NCI-H187 treated with DMSO at 0.1 percent for 48 hours (cell line): ENCODE measurements at regions not wholly inside any gene's neighbourhood (a gene's known extent, or its start where the extent isn't known, plus 50 kb on each side); places are given as distances from the start of the nearest gene placed in this dataset.

Experiments
- DNase-seq: peaks from one replicate; lab custom pipeline; 2025; lab: John Stamatoyannopoulos, UW

- no peak for DNase-seq
These were observed 466.6 kb upstream of the COBL start for GRCh38 chr7:51783241-51783640.

DNA sequence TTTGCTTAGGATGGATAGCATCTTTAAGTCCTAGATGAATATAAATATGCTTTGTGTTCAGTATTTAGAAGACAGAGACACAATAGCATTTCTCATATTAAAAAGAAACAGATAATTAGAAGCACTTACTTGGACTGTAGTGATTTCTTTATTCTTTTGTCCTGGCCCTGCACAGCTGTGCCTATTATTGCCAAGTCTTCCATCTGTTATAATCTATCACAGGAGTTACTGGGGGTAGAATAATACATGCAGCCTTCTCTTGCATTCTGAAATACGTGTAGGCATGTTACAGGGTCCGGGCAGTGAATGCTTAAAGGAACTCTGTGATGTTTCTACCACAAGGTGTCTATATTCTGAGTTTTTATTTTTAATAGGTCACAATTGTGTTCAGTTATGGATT, 461.5 kb upstream of the COBL start:
- no peak for DNase-seq

DNA sequence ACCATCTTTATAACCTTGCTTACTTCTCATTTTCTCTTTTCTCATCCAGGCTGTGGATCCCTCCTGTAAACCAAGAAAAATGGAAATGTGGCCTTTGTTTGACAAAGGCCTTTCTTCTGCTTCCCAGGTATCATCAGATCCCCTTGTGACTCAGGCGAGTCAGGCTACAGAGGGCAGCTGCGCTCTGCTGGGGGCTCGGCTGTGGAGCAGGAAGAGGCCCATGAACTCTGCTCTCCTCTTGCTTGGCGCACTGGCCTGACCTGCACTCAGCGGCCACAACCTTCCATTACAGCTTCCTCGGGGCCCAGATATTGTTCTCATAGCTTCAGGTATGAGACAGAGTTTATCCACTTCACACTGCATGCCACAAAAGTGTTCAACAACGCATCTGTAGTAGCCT, 457.6 kb upstream of the COBL start:
- DNase-seq = no peak

GRCh38 chr7:51772190-51772589, 455.6 kb upstream of the COBL start:
- DNase-seq = no peak

- no peak for DNase-seq
These were observed 448.4 kb upstream of the COBL start for GRCh38 chr7:51764976-51765375.

DNA sequence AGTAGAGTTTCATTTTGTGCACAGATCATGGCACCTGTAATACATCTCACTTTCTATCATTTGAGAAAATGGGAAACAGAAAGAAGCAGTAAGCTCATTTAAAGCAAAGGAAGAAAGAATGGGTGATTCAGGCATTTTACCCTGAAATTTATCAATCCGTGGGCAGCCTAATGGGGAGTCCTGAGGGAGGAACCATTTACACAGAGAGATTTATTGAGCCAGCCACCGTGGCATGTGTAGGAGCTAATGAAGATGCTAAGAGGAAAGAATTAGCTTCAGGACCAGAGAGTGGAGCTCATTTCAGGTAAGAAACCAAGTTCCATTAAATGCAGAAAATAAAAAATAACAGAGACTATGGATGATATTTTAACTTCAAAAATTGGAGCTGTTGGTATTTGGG, 443.4 kb upstream of the COBL start:
- no peak for DNase-seq

DNA sequence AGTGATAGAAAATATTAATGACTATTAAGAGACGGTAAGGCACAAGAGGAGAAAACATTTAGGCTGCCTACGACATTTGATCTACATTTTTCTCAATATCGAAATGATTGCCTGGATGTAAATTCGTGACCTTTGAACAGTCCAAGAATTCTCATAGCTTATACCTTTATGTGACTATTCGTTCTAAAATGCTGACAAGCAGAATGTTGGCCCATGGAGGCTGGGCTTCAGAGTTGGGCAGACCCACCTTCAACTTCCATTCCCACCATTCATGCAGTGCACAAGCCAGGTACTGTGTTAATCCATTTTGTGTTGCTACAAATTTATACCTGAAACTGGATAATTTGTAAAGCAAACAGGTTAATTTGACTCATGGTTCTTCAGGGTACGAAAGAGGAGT, 441.4 kb upstream of the COBL start:
- no peak for DNase-seq

DNA sequence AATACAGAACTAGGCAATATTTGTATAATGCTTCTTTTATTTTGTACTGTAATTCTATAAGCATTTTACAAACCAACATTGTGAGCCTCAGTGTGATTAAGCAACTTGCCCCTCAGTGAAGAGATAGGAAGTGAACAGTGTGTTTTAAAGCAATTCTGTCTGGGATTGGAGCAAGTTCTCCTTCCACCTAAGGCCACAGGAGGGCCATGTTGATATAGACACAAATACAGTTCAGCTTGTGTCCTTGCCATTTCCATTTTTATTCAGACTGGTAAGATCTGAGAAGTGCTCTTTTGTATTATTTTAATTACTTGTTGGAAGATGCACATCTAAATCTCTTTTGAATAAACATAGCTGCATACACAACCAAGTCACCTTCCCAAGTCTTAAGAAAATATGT, 416.3 kb upstream of the COBL start:
- no peak for DNase-seq

DNA sequence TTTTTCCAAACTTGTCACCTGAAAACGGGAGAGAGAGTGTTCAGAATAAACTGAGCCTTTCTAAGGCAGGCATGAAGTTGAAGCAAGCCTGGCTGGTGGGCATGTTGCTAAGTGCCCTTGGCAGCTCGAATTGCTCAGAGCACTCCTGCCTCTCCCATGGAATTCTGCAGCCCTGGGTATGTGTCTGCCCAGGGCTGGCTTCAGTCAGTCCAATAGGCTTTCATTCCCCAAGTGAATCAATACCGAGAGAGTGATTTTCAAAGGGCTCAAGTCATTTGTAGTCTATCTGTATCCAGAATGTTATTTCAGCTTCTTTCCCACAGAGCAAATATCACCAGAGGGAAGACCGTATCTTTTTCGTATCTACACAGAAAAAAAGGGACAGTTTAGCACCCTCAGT, 415.5 kb upstream of the COBL start:
- no peak for DNase-seq

GRCh38 chr7:51731075-51731474, 414.5 kb upstream of the COBL start:
- no peak for DNase-seq

DNA sequence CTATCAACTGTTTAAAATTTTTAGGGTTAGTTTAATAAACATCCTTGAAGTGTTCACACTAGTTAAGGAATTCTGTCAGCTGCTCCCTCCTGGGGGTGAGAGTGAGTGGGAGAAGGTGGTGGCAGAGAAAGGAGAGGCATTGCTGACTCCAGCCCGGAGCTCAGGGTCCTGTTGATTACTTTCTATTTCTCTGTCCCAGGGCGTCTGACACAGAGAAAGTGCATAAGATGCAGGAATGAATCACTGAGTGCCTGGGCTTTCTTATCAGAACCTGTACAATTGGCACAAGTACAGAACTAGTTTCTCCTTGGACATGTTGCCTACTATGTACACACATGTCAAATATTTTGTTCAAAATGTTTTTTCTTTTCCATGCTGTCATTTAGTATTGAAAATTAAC, 410.8 kb upstream of the COBL start:
- no peak for DNase-seq

DNA sequence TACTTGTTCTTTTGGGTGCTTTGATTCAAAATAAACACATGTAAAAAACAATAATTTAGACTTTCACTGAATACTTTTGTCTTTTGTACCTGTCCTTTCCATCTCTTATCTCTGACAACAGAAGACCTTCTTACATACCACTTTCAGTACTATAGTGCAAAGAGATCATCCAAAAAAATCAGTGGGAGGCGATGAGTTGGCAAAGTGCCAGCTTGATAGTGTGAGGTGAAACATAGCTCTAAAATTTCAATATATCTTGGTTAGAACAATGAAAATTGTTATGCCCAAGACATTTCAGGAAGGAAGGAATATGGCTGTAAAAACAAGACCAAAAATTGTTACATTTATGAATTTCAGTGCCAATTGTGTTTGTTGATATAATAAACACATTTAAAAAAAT, 390.2 kb upstream of the COBL start:
- DNase-seq = no peak

DNA sequence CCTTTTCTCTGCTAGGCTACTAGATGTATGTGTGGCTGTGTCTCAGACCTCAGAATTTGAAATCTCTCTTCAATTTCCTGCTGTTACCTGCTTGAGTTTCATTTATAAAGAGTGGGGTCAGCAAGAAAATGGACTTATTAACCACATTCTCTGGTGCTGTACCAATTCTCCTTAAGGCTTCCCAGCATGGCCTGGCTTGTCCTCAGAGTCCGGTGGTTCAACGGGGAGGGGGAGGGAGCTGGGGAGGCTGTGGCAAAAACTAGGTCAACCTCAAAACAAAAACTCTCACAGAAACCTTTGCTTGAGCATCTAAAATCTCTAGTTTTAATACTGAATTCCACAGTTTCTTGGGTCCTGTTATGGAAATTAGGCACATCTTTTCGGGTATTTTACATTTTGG, 389.1 kb upstream of the COBL start:
- DNase-seq = no peak

- DNase-seq = no peak
These were observed 386.1 kb upstream of the COBL start for GRCh38 chr7:51702673-51703072.

- no peak for DNase-seq
These were observed 385.3 kb upstream of the COBL start for GRCh38 chr7:51701935-51702334.

DNA sequence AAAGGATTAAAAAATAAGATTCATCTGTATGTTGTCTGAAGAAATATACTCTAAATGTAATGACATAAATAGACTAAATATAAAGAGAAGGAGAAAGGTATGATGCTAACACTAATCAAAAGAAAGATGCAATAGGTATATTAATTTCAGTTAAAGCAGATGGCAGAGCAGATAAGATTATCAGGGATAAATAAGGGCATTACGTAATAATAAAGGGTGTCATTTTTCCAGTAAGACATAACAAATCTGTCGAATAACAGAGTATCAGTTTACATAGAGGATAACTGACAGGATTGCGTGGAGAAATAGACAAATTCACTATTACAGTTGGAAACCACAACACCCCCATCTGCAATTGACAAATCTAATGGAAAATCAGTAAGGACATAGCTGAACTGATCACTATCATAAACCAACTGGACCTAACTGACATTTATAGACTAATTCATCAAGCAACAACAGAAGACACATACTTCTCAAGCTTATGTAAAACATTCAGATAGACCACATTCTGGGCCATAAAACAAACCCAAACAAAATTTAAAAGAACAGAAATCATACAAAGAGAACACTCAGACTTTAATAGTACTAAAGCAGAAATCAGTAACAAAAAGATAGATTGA, 384.1 kb upstream of the COBL start:
- no peak for DNase-seq

DNA sequence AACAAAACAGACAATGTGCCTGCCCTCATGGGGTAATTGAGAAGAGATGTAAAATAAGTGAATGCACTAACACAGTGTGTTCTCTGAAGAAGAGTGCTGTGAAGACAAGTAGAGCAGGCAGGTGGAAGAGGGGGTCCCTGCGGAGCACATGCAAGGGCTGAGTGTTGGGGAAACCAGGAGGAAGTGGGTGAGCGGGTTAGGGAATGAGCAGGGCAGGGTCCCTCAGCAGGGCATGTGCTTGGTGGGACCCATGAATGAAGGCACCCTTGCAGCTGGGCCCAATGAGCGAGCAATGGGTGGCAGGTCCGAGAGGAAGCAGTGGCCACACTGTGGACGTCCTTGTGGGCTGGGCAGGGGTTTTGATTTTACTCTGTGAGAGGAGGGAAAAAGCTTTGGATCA, 376.6 kb upstream of the COBL start:
- DNase-seq = no peak

GRCh38 chr7:51689547-51689946, 372.9 kb upstream of the COBL start:
- no peak for DNase-seq

GRCh38 chr7:51685794-51686193, 369.2 kb upstream of the COBL start:
- DNase-seq = no peak

DNA sequence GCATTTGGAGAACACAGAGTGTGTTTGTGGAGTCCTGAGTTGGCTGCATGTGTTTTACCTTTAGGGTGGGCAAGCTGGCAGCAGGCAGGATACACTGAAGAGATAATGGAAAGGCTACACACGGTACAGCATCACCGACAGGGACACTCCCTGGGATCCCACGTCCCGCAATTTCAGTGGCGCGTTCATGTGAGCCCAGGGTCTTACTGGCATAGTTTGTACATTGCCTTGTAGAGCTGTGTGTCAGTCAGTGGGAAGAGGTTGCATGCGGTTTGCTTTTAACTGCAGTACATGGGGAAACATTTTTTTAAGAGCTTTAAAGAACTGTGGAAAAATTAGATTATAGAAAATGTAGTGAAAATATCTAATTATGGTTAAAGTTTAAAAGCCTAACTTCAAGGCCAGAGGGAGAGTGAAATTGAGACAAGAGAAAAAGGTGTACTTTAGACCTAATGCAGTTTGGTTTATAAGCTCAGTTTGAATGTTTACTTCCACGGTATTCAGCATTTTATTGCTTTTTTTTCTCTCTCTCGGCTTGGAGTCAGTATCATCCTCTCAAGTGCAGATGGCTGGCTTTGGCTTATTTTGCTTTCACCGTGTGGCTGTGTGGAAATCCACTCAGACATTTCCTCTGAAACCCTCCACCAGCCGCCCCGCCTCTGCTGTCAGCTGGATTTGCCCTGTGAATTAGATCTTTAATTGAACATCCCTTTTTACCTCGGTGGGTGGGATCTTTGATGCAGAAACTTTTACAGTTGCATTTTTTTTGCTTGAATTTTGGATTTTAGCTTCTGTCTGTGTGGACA, 364.2 kb upstream of the COBL start:
- DNase-seq = no peak

DNA sequence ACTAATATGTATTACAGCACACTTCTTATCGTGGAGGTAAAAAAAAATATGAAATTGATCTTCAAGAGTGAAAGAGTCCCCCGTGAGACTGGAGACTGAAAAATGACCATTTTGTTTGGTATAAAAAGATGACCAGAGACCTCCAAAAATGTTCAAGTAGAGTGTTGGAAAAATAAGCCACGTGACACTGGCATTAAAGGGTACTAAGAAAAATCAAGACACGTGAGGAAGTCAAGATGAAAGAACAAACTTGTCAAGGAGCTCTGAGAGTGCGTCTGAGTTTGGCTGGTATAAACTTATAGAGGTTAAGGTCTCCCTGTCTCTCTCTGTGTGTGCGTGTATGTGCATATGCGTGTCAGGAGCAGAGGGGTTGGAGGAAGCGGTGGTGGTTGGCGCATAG, 362.7 kb upstream of the COBL start:
- no peak for DNase-seq

- no peak for DNase-seq
These were observed 350.1 kb upstream of the COBL start for GRCh38 chr7:51666751-51667150.

DNA sequence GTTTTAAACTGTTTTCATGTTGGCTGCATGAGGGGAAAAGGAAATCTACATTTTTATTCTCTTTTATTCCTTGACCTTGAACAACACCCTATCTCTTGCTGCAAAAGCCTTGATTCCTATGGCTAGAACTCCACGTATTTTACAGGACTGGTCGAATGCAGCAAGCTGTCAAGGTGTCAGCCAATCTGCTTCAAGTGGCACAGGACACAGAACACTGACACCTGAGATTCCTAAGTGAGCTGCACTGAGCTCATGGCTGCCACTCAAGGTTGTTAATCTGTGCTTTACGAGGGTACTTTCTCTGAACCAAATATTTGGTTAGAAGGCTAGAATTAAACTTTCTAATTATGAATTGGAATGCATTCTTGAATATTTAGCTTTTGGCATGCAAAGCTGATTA, 349.7 kb upstream of the COBL start:
- DNase-seq = no peak
